Astrocyte of the cerebellum (primary cell): ENCODE measurements at regions not wholly inside any gene's neighbourhood (a gene's known extent, or its start where the extent isn't known, plus 50 kb on each side); places are given as distances from the start of the nearest gene placed in this dataset.
"Not testable (repeated sequence)": the region's sequence is repeated elsewhere in the genome, so short reads cannot be mapped to it uniquely, and the experiment has no call there.

Experiments
- DNase-seq: peaks from one replicate; pipeline ENCODE4 v3.0.0-alpha.2; 2011; ENCODE audit warnings: low read depth
- H3K4me3 ChIP-seq: 2 replicates; pipeline ENCODE4 v1.5.1; 2011; ENCODE audit warnings: mild to moderate bottlenecking, low read depth, low read length, moderate library complexity
- in situ Hi-C: cut with HindIII; loops from 2 replicates; pipeline ENCODE4 v1.10.0; 2017; ENCODE audit warnings: low sequenced_read_pairs
- TF ChIP-seq, protein P1 (sequence below): IDR thresholded peaks from 2 replicates; pipeline ENCODE4 v1.5.1; 2012; ENCODE audit warnings: low read length, low read depth, moderate library complexity, mild to moderate bottlenecking; ENCODE audit errors: missing control alignments

GRCh38 chr16:88133507-88133843 is 182.2 kb downstream of the BANP start:
- no peak for DNase-seq
- in situ Hi-C loops = no loop called here
- TF ChIP-seq, protein P1, sequence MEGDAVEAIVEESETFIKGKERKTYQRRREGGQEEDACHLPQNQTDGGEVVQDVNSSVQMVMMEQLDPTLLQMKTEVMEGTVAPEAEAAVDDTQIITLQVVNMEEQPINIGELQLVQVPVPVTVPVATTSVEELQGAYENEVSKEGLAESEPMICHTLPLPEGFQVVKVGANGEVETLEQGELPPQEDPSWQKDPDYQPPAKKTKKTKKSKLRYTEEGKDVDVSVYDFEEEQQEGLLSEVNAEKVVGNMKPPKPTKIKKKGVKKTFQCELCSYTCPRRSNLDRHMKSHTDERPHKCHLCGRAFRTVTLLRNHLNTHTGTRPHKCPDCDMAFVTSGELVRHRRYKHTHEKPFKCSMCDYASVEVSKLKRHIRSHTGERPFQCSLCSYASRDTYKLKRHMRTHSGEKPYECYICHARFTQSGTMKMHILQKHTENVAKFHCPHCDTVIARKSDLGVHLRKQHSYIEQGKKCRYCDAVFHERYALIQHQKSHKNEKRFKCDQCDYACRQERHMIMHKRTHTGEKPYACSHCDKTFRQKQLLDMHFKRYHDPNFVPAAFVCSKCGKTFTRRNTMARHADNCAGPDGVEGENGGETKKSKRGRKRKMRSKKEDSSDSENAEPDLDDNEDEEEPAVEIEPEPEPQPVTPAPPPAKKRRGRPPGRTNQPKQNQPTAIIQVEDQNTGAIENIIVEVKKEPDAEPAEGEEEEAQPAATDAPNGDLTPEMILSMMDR = no peak
- no peak overlapping the region for H3K4me3 ChIP-seq

DNA sequence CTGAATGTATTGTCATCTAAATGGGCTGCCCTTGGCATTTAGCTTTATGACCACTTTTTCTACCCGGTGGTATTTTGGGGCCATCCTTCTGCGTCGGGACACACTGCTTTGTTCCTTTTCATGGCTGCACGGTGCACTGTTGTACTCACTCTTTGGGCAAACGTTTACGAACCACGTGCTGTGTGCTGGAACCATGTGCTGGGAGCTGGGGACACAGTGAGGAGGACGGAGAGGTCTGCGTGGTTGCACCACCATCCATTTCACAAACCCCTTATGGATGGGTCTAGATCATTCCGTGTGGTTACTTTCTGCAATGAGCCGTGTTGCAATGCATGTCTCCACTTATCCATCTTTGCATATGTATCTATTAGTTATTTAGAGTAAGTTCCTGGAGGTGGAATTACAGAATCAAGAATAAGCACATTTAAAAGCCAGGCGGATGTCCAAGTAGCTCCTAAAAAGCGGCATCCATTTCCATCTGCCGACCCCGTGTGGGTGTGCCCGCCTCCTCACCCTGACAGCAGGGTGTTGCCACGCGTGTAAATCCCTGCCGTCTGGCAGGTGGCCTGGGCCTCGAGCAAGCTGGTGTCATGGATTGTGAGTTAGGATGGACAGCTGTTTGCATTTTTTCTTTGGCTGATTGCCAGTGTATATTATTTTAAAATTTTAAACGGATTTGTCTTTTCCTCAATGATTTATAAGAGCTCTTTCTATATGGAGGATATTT is 183.1 kb downstream of the BANP start:
- H3K4me3 ChIP-seq, in situ Hi-C loops, DNase-seq: not testable (repeated sequence)

DNA sequence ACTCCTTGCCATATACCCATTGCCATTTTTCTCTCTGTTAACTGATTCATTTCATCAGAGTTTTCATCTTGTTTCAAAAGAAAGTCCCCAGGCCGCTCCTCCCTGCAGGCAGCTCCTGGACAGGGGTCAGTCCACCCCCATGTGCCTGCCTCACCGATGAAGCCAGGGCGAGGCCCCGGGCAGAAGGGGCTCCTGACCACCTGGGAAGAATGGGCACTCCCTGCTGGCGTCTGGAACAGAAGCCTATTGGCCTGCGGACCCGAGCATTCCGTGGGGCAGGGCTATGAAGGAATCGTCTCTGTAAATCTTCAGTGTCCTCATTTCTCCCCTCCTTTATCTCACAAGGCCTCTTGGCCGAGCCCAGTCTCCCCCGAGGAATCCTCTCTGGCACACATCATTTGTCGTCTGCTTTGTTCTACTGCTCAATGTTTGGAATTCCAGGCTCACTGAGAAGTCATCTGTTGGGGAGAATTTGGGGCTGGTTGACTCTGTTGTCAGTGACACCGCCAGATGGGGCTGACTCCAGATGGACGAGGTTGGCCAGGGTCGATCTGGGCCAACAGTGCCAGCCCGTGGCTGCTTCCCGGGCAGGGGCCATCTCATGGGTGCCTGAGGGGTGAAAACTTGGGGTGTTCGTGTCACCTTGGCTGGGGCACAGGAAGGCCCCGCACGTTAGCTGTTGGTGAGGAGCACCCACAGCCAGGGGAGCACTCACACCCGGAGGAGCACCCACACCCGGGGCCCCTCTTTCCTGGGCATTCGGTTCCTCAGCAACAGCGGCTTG is 183.9 kb downstream of the BANP start:
- DNase-seq, in situ Hi-C loops, H3K4me3 ChIP-seq: not testable (repeated sequence)

DNA sequence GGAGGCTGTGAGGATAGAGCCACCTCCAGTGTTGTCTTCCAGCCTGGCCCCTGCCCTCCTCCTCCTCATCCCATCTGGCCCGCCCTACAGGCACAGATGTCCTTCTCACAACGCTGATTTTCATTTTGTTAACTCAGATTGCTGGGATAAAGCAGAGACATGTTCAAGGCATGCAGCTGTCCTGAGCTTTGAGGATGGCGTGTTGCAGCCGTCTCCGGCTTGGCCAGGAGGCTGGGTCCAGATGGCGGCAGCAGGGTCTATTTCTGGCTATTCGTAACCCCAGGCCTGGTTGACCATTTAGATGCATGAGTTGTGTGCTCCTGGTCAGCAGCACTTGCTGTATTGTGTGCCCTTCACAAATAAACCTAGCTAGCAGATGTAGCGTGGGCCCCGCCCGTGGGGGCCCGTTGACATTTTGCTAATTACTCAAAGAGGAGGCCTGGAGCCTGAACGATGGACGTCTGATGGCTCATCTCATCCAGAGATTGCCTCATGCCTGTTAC is 185.0 kb downstream of the BANP start:
- DNase-seq, H3K4me3 ChIP-seq, in situ Hi-C loops: not testable (repeated sequence)

DNA sequence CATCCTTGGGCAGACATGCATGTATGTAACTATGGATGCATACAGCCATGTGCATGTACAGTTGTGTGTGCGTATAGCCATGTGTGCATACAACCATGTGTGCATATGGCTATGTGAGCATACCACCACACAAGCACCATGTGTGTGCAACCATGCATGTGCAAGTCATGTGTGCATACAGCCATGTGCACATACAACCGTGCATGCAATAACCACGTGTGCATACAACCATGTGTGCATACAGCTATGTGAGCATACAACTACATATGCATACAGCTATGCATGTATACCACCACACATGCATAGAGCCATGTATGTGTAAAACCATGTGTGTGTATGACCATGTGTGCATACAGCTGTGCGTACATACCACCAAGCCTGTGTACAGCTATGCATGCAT is 185.7 kb downstream of the BANP start:
- in situ Hi-C loops, H3K4me3 ChIP-seq, DNase-seq: not testable (repeated sequence)

DNA sequence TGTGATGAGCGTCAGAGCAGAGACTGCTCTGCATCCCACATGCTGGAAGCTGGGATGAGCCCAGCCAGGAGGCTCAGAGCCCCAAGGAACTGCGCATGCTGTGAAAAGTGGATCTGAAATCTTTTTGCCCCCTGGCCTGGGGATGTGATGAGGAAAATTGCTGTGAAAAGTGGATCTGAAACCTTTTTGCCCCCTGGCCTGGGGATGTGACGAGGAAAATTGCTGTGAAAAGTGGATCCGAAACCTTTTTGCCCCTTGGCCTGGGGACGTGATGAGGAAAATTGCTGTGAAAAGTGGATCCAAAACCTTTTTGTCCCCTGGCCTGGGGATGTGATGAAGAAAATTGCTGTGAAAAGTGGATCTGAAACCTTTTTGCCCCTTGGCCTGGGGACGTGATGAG is 187.9 kb downstream of the BANP start:
- in situ Hi-C loops, H3K4me3 ChIP-seq, DNase-seq: not testable (repeated sequence)

GRCh38 chr16:88140195-88140594 is 189.0 kb downstream of the BANP start:
- in situ Hi-C loops, DNase-seq, H3K4me3 ChIP-seq: not testable (repeated sequence)

DNA sequence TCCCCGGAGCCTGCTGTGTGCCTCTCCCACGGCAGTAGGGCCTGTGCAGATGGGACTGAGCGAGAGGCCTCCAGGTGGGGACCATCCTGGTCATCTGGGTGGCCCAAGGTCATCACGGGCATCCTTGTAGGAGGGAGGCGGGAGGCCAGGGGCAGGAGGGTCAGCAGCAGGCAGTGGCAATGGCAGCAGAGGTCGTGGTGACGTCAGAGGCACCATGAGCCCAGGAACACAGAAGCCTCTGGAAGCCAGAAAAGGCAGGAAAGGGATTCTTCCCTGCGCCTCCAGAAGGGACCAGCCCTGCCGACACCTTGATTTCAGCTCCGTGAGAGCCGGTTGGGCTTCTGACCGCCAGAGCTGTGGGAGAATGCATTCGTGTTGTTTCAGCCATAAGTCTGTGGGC is 190.3 kb downstream of the BANP start:
- in situ Hi-C loops = no loop called here
- H3K4me3 ChIP-seq = no peak overlapping the region
- TF ChIP-seq, protein P1 = no peak
- no peak for DNase-seq

GRCh38 chr16:88142056-88142935 is 191.1 kb downstream of the BANP start:
- H3K4me3 ChIP-seq, DNase-seq, in situ Hi-C loops: not testable (repeated sequence)

DNA sequence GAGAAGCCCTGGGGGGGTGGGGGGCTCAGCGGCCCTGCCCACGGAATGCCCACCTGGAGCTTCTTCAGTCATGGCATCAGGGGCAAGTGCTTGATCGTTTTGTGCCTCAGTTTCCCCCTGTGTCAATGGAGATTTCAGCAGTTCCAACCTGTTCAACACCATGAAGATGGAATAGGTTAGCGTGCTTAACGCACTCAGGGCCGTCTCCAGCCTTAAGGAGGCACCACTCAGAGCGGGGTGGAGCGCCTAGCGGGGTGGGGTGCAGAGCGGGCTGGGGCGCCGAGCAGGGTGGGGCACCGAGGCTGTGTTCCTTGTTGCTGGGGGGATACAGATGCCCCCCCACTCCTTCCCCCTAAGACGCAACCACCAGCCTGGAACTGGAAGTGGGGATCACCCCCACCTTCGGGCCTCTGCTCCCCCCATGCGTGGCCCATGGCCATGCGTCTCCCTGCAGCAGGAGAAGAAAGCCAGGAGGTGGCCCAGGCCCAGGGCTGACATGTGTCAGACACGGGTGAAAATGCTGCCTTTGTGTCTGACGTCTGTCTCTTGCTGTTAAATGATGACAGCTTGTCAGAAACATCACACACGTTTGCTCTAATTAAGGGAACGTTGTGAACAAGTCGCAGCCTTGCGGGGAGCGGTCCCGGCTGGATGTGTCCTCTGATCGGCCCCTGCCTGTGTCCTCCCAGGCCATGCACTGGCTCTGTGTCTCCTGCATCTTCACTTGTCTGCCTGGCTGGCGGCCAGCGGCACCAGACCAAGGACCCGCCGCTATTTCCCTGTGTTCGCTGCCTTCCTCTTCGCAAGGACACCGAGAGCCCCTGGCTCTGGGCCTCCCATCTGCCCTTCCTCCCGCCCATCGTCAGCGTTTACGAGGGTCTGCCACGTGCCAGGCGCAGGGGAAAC is 192.1 kb downstream of the BANP start:
- in situ Hi-C loops, H3K4me3 ChIP-seq, DNase-seq: not testable (repeated sequence)
